Stimulated activated CD4-positive, alpha-beta T cell treated with anti-CD3 and anti-CD28 coated beads, TNF-alpha, amount 100 ng/mL, for 24 hours (primary cell): ENCODE measurements at regions not wholly inside any gene's neighbourhood (a gene's known extent, or its start where the extent isn't known, plus 50 kb on each side); places are given as distances from the start of the nearest gene placed in this dataset.

Experiments
- DNase-seq, 3 experiments: peaks; one replicate each; pipeline ENCODE4 v3.0.0-alpha.2; 2020; ENCODE audit warnings: low read depth in 3 of 3

GRCh38 chr2:120852200-120852815 lies 116.6 kb downstream of the GLI2 start:
- DNase-seq: no peak

GRCh38 chr2:120853306-120854013 lies 117.8 kb downstream of the GLI2 start:
- no peak for DNase-seq

DNA sequence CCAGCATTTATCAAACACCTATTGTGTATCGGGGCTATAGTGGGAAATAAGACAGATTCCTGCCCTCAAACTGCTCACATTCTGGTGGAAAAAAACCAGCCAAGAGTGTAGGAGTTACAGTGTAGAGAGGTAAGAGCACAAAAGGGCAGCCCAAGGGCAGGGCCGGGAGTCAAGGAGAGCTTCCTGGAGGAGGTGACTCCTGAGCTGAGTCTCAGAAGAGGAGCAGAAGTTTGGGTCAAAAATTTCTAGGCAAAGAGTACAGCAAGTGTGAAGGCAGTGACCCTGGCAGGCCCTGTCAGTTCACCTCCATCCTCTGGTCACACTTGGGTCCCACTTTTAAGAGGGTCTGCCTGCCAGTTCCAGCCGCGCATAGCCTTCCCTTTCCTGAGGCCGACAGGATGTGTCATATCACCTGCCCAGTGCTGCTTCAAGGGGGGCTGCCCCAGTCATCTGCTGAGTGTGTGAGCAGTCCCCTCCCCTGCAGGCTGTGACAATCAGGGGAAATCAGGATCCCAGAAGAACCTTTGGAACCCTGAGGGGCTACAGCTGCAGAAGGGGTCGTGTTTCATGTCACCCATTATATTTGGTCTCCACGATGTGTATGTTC lies 118.4 kb downstream of the GLI2 start:
- DNase-seq: no peak

DNA sequence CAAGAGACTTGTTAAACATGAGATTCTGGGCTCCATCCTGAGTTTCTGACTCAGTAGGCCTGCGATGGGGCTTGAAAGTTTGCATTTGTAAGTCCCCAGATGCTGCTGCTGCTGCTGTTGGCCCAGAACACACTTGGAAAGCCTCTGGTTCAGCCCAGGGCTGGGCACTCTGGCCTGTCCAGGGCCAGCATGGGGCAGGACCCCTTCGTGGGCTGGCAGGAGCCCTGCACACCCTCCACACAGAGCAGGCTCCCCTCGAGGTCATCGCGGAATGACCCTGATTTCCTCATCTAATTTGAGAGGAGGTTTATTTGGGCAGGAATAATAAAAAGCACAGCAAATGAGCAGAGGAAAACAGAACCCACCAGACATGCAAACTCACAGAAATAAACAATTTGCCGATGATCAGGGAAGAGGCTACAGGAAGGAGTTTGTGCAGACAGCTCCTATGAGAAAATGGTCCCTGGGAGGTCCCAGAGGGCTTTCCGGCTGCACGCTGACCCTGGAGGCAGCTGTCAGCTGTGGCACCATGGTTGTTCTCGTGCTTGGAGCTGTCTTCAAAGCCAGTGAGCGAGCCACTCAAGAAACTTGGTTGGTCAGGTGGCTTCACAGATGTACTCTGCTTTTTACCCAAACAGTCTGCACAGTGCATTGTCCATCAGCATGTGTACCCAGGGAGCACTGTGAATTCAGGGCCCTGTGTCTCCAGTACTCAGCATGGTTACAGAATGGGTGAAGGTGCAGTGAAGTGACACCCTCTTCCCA lies 119.3 kb downstream of the GLI2 start:
- DNase-seq: no peak

DNA sequence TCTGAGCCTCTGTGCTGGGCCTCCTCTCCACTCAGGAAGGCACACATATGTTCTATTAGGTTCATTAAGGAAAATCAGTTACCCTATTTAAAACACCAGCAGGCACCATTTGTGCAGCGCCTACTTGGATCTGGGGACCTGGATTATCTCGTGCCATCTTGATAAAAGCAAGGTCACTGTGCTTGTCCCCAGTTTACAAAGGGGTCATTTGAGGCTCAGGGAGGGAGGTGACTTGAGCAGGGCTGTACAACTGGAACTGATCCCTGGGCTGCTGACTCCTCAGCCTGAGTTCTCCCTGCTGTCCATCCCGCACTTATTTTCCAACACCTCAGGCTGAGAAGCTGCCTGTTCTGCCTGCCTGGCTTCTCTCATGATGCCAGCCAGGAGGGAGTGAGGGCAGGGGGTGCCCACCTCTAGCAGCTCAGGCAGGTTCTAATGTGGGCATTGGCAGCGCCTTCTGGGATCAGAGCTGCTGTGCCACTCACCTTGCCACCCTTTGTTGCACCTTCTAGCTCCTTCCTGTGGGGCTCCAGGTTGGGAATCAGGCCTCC lies 120.3 kb downstream of the GLI2 start:
- no peak for DNase-seq

DNA sequence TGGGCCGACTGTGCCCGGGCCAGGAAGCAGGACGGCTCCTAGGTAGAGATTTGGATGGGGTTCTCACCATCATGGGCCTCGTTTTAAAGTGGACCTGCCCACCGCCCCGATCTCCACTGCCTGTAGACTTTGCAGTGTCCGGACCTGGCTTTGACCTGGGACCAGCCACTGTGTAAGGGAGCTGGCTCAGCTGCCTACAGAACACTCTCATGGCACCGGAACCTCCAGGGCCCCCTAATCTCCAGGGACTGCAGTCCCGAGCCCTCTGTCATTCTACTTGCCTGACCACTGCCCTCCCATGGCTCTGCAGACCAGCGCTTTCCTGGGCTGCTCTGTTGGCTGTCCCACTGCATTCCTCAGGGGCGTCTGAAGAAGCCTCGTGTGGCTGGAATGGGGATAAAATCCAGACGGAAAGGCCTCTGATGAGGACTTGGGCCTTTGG lies 120.8 kb downstream of the GLI2 start:
- no peak for DNase-seq

DNA sequence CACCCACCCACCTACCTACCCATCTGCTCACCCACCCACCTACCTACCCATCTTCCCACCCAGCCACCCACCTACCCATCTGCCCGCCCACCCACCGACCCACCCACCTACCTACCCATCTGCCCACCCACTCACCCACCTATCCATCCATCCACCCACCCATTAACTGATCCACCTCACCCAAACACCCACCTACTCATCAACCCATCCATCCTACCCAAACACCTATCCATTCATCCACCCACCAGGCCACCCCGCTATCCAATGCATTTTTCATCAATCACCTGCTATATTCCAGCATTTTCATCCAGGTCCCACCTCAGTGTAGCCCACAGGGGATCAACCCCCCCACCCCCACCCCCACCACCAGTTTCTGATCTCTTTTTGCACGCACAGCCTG lies 121.8 kb downstream of the GLI2 start:
- no peak for DNase-seq

DNA sequence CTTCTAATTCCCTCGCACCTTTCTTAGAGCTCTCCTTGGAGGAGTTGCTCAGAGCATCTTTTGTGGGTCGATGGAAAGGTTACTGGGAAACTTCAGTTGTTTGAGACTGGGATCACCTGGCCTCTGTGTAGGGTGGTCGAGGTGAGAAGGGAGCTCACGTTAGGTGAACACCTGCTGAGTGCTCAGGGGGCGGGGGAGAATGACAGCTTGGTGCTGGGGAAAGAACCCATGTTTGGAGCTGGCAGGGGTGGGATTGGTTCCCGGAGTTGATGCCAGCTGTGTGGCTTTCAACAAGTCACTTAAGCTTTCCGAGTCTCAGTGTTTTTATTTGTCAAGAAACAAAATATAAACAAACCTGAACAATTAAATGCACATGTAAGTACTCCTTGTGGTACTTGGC lies 122.3 kb downstream of the GLI2 start:
- DNase-seq: no peak

GRCh38 chr2:120858361-120859106 lies 122.9 kb downstream of the GLI2 start:
- DNase-seq: no peak

GRCh38 chr2:120859128-120859527 lies 123.5 kb downstream of the GLI2 start:
- DNase-seq: no peak

- DNase-seq: no peak
These were observed 124.3 kb downstream of the GLI2 start for GRCh38 chr2:120859814-120860578.

DNA sequence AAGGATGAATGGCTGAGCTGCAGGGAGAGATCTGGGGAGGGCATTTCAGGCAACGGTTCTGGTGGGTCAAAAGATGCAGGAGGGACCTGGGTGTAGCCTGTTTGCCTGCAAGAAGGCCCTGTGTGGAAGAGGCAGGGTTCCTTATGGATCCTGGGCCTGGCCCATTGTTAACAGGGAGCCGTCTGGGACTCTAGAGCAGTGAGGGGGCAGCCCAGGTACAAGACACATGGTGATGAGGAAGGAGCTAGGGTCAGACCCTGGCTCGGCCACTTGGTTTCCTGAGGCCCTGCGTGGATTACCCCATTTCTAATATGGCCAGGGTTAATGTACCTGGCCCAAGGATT lies 124.9 kb downstream of the GLI2 start:
- no peak for DNase-seq

DNA sequence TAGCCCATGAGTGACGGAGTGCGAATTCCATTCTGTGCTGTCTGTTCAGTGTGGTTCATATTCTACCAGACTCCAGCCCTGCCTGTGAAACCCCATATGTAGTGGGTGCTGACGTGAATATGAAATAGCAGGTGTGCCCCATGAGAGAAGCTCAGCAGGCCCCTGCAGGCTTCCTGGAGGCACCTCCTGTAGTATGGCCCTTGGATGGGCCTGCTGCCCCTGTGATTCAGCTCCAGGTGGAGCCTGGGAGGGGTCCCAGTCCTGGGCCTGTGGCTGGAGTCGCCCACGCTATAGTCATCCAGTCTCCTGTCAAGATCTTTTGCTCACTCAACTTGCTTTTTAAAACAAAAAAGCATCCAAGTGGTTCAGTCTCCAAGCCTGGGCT lies 125.5 kb downstream of the GLI2 start:
- no peak for DNase-seq

- no peak for DNase-seq
These were observed 126.0 kb downstream of the GLI2 start for GRCh38 chr2:120861576-120862191.

- no peak for DNase-seq
These were observed 126.8 kb downstream of the GLI2 start for GRCh38 chr2:120862201-120863060.

GRCh38 chr2:120863146-120863545 lies 127.5 kb downstream of the GLI2 start:
- no peak for DNase-seq

GRCh38 chr2:120863661-120864320 lies 128.1 kb downstream of the GLI2 start:
- DNase-seq: no peak

- no peak for DNase-seq
These were observed 129.3 kb downstream of the GLI2 start for GRCh38 chr2:120864981-120865380.

GRCh38 chr2:120865656-120866055 lies 130.0 kb downstream of the GLI2 start:
- DNase-seq: no peak
